HG03378 (cell line): ENCODE measurements at regions not wholly inside any gene's neighbourhood (a gene's known extent, or its start where the extent isn't known, plus 50 kb on each side); places are given as distances from the start of the nearest gene placed in this dataset.
A peak's percentile ranks its signal among the peaks of the same experiment; 100 is the strongest.
"Not testable (repeated sequence)": the region's sequence is repeated elsewhere in the genome, so short reads cannot be mapped to it uniquely, and the experiment has no call there.

ENCODE experiments used
- ATAC-seq: cut with Tn5 transposase; IDR thresholded peaks from one replicate; pipeline ENCODE4 v1.9.1; 2021; ENCODE audit warnings: mild to moderate bottlenecking, moderate library complexity; ENCODE audit not compliant: unreplicated experiment

GRCh38 chr1:60918867-60919266, 163.5 kb upstream of the NFIA start:
- ATAC-seq = no peak

GRCh38 chr1:60916906-60917305, 165.5 kb upstream of the NFIA start:
- ATAC-seq = no peak

GRCh38 chr1:60916199-60916598, 166.2 kb upstream of the NFIA start:
- no peak for ATAC-seq

- no peak for ATAC-seq
Observed at GRCh38 chr1:60915441-60915840, 166.9 kb upstream of the NFIA start.

GRCh38 chr1:60914982-60915381, 167.4 kb upstream of the NFIA start:
- no peak for ATAC-seq

- not testable (repeated sequence) for ATAC-seq
Observed at GRCh38 chr1:60913708-60914107, 168.7 kb upstream of the NFIA start.

- no peak for ATAC-seq
Observed at GRCh38 chr1:60913039-60913438, 169.3 kb upstream of the NFIA start.

- no peak for ATAC-seq
Observed at GRCh38 chr1:60911966-60912697, 170.2 kb upstream of the NFIA start.

- no peak for ATAC-seq
Observed at GRCh38 chr1:60908159-60908558, 174.2 kb upstream of the NFIA start.

- no peak for ATAC-seq
Observed at GRCh38 chr1:60906526-60906925, 175.8 kb upstream of the NFIA start.

- ATAC-seq = no peak
Observed at GRCh38 chr1:60906039-60906438, 176.3 kb upstream of the NFIA start.

GRCh38 chr1:60904099-60904851, 178.1 kb upstream of the NFIA start:
- no peak for ATAC-seq

GRCh38 chr1:60903591-60903990, 178.8 kb upstream of the NFIA start:
- no peak for ATAC-seq

GRCh38 chr1:60899464-60899863, 182.9 kb upstream of the NFIA start:
- ATAC-seq = no peak

- ATAC-seq = peak; percentile 86
Observed at GRCh38 chr1:60898987-60899386, 183.4 kb upstream of the NFIA start.

GRCh38 chr1:60898413-60898812, 183.9 kb upstream of the NFIA start:
- no peak for ATAC-seq

- no peak for ATAC-seq
Observed at GRCh38 chr1:60896701-60897363, 185.5 kb upstream of the NFIA start.

- no peak for ATAC-seq
Observed at GRCh38 chr1:60895701-60896100, 186.7 kb upstream of the NFIA start.

GRCh38 chr1:60895252-60895651, 187.1 kb upstream of the NFIA start:
- ATAC-seq = no peak

GRCh38 chr1:60894741-60895140, 187.6 kb upstream of the NFIA start:
- no peak for ATAC-seq

GRCh38 chr1:60894130-60894529, 188.2 kb upstream of the NFIA start:
- no peak for ATAC-seq
